Endothelial cell of hepatic sinusoid (primary cell): ENCODE measurements at regions not wholly inside any gene's neighbourhood (a gene's known extent, or its start where the extent isn't known, plus 50 kb on each side); places are given as distances from the start of the nearest gene placed in this dataset.

Experiments used
- in situ Hi-C: cut with HindIII; loops from 2 replicates; pipeline ENCODE4 v1.10.0; 2017; ENCODE audit warnings: low sequenced_read_pairs

- in situ Hi-C loops: no loop called here
Observed at GRCh38 chr9:120338340-120338739, 241.6 kb downstream of the CDK5RAP2 start.

DNA sequence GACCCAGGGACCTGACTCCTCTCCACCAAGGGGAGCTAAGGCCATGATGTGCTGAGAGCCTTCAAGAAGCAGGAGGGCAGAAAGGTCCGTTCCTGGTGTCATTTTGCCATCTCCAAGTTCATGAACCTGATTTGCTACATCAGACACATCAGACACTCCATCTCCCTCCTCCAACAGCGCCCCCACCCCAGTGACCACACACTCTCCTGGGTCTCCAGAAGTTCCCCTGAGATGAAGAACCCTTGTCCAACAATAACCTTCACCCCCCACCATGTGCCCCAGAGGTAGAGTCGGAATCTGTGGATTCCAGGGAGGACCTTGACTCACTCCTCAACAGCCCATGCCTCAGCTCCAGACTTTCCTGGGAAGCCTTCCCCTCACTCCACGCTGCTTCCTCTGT is 242.8 kb downstream of the CDK5RAP2 start:
- in situ Hi-C loops: no loop called here

DNA sequence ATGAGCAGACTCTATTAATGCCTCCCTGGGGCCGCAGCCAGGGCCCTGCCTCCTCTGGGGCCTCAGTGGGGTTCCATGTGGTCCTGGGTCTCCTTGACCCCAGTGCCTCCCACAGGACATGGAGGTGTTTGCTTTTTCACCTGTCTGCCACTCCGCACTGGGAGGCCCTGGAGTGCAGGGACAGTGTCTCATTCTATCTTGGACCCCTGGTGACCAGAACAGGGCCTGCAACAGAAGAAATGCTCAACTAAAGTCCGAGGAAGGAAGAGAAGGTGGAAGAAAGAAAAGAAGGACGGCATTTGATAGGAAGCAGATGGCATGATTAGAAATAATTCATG is 243.2 kb downstream of the CDK5RAP2 start:
- in situ Hi-C loops: no loop called here

DNA sequence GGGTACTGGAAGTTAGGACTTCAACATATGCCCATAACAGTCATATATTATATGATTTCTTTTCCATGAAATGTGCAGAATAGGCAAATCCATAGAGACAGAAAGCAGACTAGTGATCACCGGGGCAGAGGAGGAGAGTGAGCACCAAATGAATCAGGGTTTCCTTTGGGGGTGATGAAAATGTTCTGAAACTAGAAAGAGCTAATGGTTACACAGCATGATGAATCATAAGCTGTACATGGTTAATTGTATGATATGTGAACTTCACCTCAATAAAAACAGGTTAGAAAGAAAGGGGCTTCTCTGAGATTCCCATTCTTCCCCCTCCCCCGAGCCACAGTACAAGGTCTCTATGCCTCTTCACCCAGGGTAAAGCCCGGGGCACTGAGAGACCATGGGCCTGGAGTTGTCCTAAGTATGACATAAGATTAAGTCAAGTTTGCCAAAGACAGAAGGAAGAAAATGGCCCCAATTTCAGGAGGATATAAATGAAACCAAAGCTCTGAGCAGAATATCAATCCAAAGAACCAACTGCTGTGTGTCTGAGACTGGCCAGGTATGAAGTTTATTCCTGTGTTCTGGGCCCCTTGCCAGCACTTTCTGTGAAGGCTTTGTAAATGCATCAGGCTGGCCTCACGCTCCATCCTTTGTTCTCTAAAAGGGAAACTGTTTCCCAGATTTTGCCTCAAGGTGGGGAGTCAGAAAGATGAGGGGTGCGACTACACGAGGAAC is 243.8 kb downstream of the CDK5RAP2 start:
- in situ Hi-C loops: no loop called here

GRCh38 chr9:120331913-120332312 is 248.1 kb downstream of the CDK5RAP2 start:
- in situ Hi-C loops: no loop called here

DNA sequence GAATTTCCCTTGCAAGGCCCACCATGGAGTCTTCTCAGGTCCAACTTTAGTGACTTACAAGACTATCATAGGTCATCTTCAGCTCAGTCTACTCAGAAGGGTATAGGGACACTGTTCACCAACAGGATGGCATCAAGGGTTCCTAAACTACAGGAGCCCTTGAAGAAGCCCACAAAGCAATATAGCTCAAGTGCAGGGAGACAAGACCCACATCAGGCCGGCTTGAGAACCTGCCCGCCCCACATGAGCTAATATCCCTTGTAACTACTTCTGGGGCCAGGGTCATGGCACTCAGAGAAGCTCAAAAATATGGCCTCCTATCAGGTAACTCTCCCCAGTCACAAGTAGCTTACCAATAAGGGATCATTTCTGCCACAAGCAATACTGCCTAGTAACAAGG is 249.9 kb downstream of the CDK5RAP2 start:
- in situ Hi-C loops: no loop called here

DNA sequence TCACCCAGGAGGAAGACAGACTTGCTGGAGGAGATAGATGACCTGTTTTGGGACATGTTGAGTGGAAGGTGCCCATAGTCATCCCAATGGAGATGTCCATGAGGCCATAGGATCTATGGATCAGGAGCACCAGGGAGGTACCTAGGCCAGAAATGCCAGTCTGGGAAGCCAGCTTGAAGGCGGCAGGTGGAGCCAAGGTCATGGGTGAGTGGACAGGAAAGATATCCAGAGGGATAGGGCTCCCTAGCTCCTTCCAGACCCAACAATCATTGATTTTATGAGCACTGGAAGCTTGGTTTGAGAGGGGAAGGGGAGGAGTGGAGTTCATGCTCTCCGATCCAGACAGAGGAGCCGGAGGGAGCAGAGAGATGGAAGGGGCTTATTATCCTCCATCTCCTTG is 252.6 kb downstream of the CDK5RAP2 start:
- in situ Hi-C loops: no loop called here

DNA sequence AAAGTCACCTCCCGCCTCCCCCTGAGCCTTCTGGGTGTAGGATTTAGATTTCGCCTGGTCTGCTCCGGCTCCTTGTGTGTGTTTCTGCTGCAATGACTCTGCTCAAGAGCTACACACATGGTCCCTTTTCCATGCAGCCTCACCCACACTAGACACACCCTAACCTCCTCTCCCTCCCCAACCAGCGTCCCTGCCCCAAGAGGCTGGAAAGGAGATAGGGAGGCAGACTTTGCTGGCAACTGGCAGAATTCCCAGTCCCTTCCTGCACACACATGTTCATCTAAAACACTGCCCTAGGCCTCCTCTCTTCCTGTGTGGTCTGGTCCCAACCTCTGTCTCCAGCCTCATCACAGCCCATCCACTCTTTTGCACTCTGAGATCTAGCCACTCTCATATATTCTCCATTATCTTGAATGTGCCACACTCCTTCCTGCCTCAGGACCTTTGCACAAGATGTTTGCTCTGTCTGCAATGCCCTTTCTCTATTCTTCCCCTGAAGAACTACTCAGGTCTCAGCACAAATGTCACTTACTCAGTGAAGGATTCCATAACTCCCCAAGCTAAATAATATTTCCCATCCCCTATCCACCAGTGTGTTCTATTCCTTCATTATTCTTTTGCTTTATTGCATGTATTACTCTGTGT is 253.8 kb downstream of the CDK5RAP2 start:
- in situ Hi-C loops: no loop called here

DNA sequence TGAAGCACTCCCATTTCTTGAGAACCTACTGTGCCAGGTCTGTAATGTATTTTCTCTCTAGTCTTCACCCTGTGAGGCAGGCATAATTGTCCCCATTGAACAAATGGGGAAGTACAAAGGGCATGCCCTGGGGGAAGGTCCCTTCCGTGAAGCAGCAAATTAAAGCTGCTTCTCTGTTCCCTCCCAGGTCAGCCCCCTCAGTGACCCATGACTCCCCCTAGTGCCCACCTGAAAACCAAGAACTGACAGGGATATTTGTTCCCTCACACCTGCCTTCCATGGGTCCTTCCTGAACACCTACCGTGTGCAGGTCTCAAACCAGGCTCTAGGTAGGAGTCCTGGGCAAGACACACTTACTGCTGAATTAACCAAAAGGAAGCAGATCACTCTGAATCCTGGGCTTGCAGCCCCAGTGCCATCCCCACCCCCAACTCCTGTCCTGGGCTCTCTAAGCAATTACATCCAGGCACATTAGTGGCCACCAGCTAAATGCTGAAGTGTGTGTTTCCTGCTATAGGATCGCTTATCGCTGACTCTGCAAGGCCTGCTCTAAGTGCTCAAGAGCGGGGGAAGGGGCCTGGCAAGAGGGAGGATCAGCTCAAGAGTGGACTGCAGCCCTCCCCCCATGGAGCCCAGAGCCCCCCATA is 254.8 kb downstream of the CDK5RAP2 start:
- in situ Hi-C loops: no loop called here

DNA sequence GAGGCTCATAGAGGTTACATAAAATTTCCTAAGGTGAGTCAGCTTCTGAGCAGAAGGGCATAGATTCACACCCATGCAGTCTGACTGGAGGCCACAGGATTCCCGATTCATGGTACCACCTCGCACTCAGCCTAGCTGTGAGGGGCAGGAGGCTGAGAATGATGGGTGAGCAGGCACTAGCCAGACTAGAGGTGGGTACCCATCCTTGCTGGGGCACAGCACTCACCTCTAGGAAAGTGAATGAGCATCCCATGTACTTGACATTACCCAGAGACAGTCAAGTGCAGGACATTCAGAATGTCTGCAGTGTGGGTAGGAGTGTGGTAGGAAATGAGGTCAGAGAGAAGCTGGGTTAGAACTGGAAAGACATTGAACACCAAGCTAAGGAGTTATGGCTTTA is 255.5 kb downstream of the CDK5RAP2 start:
- in situ Hi-C loops: no loop called here

- in situ Hi-C loops: no loop called here
Observed at GRCh38 chr9:120323125-120323524, 256.8 kb downstream of the CDK5RAP2 start.

DNA sequence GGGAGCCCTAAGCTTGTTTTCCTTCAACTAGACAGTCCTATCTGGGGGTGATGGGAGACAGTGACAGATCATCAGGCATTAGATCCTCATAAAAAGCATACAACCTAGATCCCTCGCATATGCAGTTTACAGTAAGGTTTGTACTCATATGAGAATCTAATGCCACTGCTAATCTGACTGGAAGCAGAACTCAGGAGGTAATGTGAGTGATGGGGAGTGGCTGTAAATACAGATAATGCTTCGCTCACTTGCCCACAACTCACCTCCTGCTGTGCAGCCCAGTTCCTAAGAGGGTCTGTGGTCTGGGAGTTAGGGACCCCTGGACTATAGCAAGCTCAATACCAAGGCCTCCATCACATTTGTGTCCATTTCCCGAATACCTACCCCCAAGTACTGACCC is 260.5 kb downstream of the CDK5RAP2 start:
- in situ Hi-C loops: no loop called here

- in situ Hi-C loops: no loop called here
Observed at GRCh38 chr9:120315154-120315553, 264.8 kb downstream of the CDK5RAP2 start.

DNA sequence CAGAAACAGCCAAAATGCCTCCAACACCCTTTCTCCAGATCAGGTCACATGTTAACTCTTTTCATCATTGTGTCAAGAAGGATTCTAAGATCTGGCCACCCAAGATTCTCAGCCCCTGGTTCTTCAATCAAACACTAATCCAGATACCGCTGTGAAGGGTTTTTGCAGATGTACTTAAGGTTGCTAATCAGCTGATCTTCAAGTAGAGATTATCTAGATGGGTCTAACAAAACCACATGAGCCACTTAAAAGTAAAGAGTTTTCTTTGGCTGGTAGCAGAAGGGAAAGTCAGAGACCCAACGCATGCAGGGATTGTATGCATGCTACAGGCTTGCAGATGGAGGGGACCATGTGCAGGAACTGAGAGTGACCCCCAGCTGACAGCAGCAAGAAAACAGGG is 267.9 kb downstream of the CDK5RAP2 start:
- in situ Hi-C loops: no loop called here

GRCh38 chr9:120310035-120310434 is 269.9 kb downstream of the CDK5RAP2 start:
- in situ Hi-C loops: no loop called here

- in situ Hi-C loops: loop anchor here (5.0 kb wide), 1 partner anchor 56 kb away; no protein-coding TSS in a partner anchor
Observed at GRCh38 chr9:120308495-120308894, 271.5 kb downstream of the CDK5RAP2 start.

DNA sequence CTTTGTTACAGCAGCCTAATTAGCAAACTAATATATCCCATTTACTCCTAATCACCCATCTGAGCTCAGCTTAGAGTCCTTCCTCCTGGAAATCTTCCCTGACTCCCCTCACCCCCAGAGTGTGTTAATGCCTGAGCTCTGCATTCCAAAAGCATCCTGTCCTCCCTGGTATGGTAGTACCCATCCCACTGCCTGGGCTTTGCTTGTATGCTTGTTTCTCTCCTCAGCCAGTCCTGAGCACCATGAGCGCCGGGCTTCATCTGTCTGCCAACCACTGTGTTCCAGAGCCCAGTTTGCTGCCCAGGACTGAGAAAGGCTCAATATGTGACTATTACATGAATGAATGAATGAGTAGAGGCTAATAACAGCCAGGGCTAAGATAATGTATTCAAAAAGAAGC is 272.4 kb downstream of the CDK5RAP2 start:
- in situ Hi-C loops: loop anchor here (5.0 kb wide), 1 partner anchor 55 kb away; no protein-coding TSS in a partner anchor

DNA sequence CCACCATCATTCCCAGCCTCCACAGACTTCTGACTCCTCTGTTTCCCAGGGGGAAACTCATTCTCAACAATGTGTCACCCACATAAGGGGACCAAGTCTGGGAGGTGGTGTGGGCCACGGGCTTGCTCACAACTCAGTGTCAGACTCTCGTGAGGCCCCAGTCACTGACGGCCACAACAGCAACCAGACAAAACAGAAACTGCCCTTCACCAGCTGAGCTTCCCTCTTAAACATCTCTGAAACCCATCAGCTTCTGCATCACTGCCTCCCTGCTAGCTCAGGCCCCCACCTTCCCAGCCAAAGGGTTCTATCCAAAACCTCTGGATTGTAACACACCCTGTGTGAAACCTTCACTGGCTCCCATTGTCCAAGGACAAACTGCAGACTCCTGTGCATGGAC is 273.4 kb downstream of the CDK5RAP2 start:
- in situ Hi-C loops: loop anchor here (5.0 kb wide), 1 partner anchor 54 kb away; no protein-coding TSS in a partner anchor

DNA sequence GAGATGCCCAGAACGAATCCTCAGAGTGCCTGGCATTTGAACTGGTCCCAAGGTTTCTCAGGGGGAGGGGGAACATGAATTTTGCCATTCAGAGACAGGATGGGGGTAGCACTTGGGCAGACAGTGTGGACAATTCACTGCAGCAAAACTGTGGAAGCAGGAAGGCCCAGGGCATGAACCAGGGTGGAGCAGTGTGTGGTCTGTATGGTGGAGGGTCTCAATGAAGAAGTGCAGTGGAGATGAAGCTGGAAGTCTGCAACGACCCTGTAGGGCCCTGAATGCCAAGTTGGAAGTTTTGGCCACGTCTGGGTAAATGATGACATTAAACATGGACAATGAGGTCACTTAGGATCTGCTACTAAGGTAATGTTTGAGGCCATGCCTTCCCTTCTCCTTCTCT is 273.9 kb downstream of the CDK5RAP2 start:
- in situ Hi-C loops: loop anchor here (5.0 kb wide), 1 partner anchor 54 kb away; no protein-coding TSS in a partner anchor

GRCh38 chr9:120304896-120305295 is 275.1 kb downstream of the CDK5RAP2 start:
- in situ Hi-C loops: loop anchor here (5.0 kb wide), 1 partner anchor 53 kb away; no protein-coding TSS in a partner anchor

- in situ Hi-C loops: no loop called here
Observed at GRCh38 chr9:120303519-120303918, 276.4 kb downstream of the CDK5RAP2 start.

GRCh38 chr9:120299785-120300184 is 280.2 kb downstream of the CDK5RAP2 start:
- in situ Hi-C loops: no loop called here
